Upper lobe of left lung (tissue), 6 donors: ENCODE measurements at regions not wholly inside any gene's neighbourhood (a gene's known extent, or its start where the extent isn't known, plus 50 kb on each side); places are given as distances from the start of the nearest gene placed in this dataset.

Source experiments
- ATAC-seq, 2 donors: fragments of 200-7000 bp; cut with Tn5 transposase; one replicate each; pipeline ENCODE4 v1.9.1; 2022; ENCODE audit warnings: mild to moderate bottlenecking in 2 of 2, moderate library complexity in 2 of 2; ENCODE audit not compliant: low FRiP score in 2 of 2
- DNase-seq, 2 donors: peaks; one replicate each; pipeline ENCODE4 v3.0.0-alpha.2; 2019 to 2020
- H3K27ac ChIP-seq, 4 donors: fragments of 200-600 bp; sonication (generic); one replicate each; pipeline ENCODE4 v1.5.1; 2016 to 2019
- H3K27me3 ChIP-seq, 4 donors: fragments of 200-600 bp; sonication (generic); one replicate each; pipeline ENCODE4 v1.5.1; 2017 to 2019
- H3K36me3 ChIP-seq, 4 donors: fragments of 200-600 bp; sonication (generic); one replicate each; pipeline ENCODE4 v1.5.1; 2016 to 2019
- H3K4me1 ChIP-seq, 4 donors: fragments of 200-600 bp; sonication (generic); one replicate each; pipeline ENCODE4 v1.5.1; 2018 to 2019
- H3K4me3 ChIP-seq, 4 donors: fragments of 200-600 bp; sonication (generic); one replicate each; pipeline ENCODE4 v1.5.1; 2017 to 2019; ENCODE audit warnings: mild to moderate bottlenecking in 2 of 4, moderate library complexity in 1 of 4
- H3K9me3 ChIP-seq, 4 donors: fragments of 200-600 bp; sonication (generic); one replicate each; pipeline ENCODE4 v1.5.1; 2018 to 2019
- CTCF ChIP-seq, 6 experiments: fragments of 450-650 bp in 4 of 6; fragments of 200-600 bp in 2 of 6; sonication (generic) in 2 of 6; IDR thresholded peaks; one replicate each; pipeline ENCODE4 v1.5.1; 2016 to 2019; ENCODE audit warnings: antibody characterized with exemption in 6 of 6
- EP300 ChIP-seq, 4 donors: sonication (generic); formaldehyde crosslinking; IDR thresholded peaks; one replicate each; pipeline ENCODE4 v1.5.1; 2017; ENCODE audit warnings: antibody characterized with exemption in 4 of 4, control low read depth in 2 of 4
- POLR2A ChIP-seq, 4 donors: fragments of 450-650 bp; IDR thresholded peaks; one replicate each; pipeline ENCODE4 v1.5.1; 2016 to 2017; ENCODE audit warnings: antibody characterized with exemption in 4 of 4, mild to moderate bottlenecking in 2 of 4
- POLR2AphosphoS5 ChIP-seq, 2 donors: sonication (generic); formaldehyde crosslinking; IDR thresholded peaks; one replicate each; pipeline ENCODE4 v1.5.1; 2017; ENCODE audit warnings: antibody characterized with exemption in 2 of 2
- WGBS, 2 donors: methylation state at CpG; one replicate each; pipeline ENCODE4 v1.1.5; 2017 to 2018; 5-methylcytosine and 5-hydroxymethylcytosine counted together
- donor health status: DM: no; HTN: no; CAD: no; lungs with moderate emphysema.
- donor health status: DM: no; HTN: yes; CAD: no; lungs with severe emphysema.

- TF ChIP-seq EP300 (IDR thresholded peaks at IDR 0.05) (no peak), CTCF (IDR thresholded peaks at IDR 0.05) (no peak), POLR2A (IDR thresholded peaks at IDR 0.05) (no peak), POLR2AphosphoS5 (IDR thresholded peaks at IDR 0.05) (no peak)
- 85 to 87% methylated on average over 6 to 10 of the region's 10 CpGs for WGBS, 2 donors
- no peak for DNase-seq
- peaks cover 0 to 13% (median 7%) of the 10 kb centered on the region in 4 donors for H3K9me3 ChIP-seq
- H3K36me3 ChIP-seq = no peaks in the 10 kb centered on the region
- H3K4me1 ChIP-seq = peaks cover 0 to 7% (median 0%) of the 10 kb centered on the region in 4 donors
- H3K27me3 ChIP-seq = no peaks in the 10 kb centered on the region
- no peak for ATAC-seq
- no peak overlapping the region for H3K4me3 ChIP-seq
- no peak overlapping the region for H3K27ac ChIP-seq
Measured at GRCh38 chr22:49603016-49603415, 224.7 kb downstream of the BRD1 start.

GRCh38 chr22:49602481-49602880 is 225.2 kb downstream of the BRD1 start:
- no peaks in the 10 kb centered on the region for H3K27me3 ChIP-seq
- no peak overlapping the region for H3K27ac ChIP-seq
- DNase-seq (no peak), ATAC-seq (no peak)
- H3K36me3 ChIP-seq = no peaks in the 10 kb centered on the region
- no peak for TF ChIP-seq CTCF (IDR thresholded peaks at IDR 0.05)
- no peak for TF ChIP-seq EP300 (IDR thresholded peaks at IDR 0.05)
- no peak for TF ChIP-seq POLR2A (IDR thresholded peaks at IDR 0.05)
- TF ChIP-seq POLR2AphosphoS5 (IDR thresholded peaks at IDR 0.05) = no peak
- H3K4me1 ChIP-seq = peaks cover 0 to 7% (median 0%) of the 10 kb centered on the region in 4 donors
- 92 to 95% methylated on average over 4 to 13 of the region's 13 CpGs for WGBS, 2 donors
- peaks cover 0 to 13% (median 7%) of the 10 kb centered on the region in 4 donors for H3K9me3 ChIP-seq
- no peak overlapping the region for H3K4me3 ChIP-seq

- Histone ChIP-seq H3K27ac (no peak overlapping the region), H3K27me3 (no peaks in the 10 kb centered on the region), H3K4me1 (peaks cover 0 to 7% (median 0%) of the 10 kb centered on the region in 4 donors), H3K9me3 (peaks cover 0 to 13% (median 7%) of the 10 kb centered on the region in 4 donors), H3K4me3 (no peak overlapping the region), H3K36me3 (no peaks in the 10 kb centered on the region)
- DNase-seq (no peak), ATAC-seq (no peak)
- 85 to 91% methylated on average over 12 to 24 of the region's 24 CpGs for WGBS, 2 donors
- TF ChIP-seq EP300 (IDR thresholded peaks at IDR 0.05) = no peak
- no peak for TF ChIP-seq POLR2AphosphoS5 (IDR thresholded peaks at IDR 0.05)
- TF ChIP-seq POLR2A (IDR thresholded peaks at IDR 0.05) = no peak
- TF ChIP-seq CTCF (IDR thresholded peaks at IDR 0.05) = no peak
Measured at GRCh38 chr22:49601614-49602321, 225.9 kb downstream of the BRD1 start.

- WGBS, 2 donors = 74 to 83% methylated on average over 7 to 13 of the region's 13 CpGs
- Histone ChIP-seq H3K4me3 (no peak overlapping the region), H3K27me3 (no peaks in the 10 kb centered on the region), H3K4me1 (peaks cover 0 to 7% (median 0%) of the 10 kb centered on the region in 4 donors), H3K36me3 (no peaks in the 10 kb centered on the region), H3K9me3 (peaks cover 0 to 13% (median 7%) of the 10 kb centered on the region in 4 donors), H3K27ac (no peak overlapping the region)
- DNase-seq (no peak), ATAC-seq (no peak)
- no peak for TF ChIP-seq EP300 (IDR thresholded peaks at IDR 0.05)
- TF ChIP-seq POLR2AphosphoS5 (IDR thresholded peaks at IDR 0.05) = no peak
- no peak for TF ChIP-seq CTCF (IDR thresholded peaks at IDR 0.05)
- no peak for TF ChIP-seq POLR2A (IDR thresholded peaks at IDR 0.05)
Measured at GRCh38 chr22:49600891-49601431, 226.7 kb downstream of the BRD1 start.
